Panc1 (cell line): ENCODE measurements at regions not wholly inside any gene's neighbourhood (a gene's known extent, or its start where the extent isn't known, plus 50 kb on each side); places are given as distances from the start of the nearest gene placed in this dataset.

ENCODE experiments used
- ATAC-seq: fragments of 200-7000 bp; cut with Tn5 transposase; 2 replicates; pipeline ENCODE4 v1.9.1; 2020; ENCODE audit warnings: mild to moderate bottlenecking, moderate library complexity
- BruUV-seq: library from RNA; stranded (reverse); fragments of 400-500 nt; replicated peaks from 2 replicates; lab custom pipeline; 2021; lab: Mats Ljungman, UMichigan
- CTCF ChIA-PET: fragments of 300-600 bp; sonication (Branson Sonifier 250); formaldehyde crosslinking; loops from one replicate; lab custom pipeline; 2022; ENCODE audit warnings: antibody characterized with exemption; lab: Charles Lee
- POLR2A ChIA-PET: fragments of 300-600 bp; sonication (Branson Sonifier 250); formaldehyde crosslinking; loops from one replicate; lab custom pipeline; 2022; ENCODE audit warnings: antibody characterized with exemption; lab: Charles Lee
- DNase-seq: peaks from one replicate; pipeline ENCODE4 v3.0.0-alpha.2; 2010; ENCODE audit warnings: low read depth, low spot score
- H3K27ac ChIP-seq: 2 replicates; pipeline ENCODE4 v1.5.1; 2011; ENCODE audit warnings: mild to moderate bottlenecking, low read length, inconsistent platforms
- H3K27me3 ChIP-seq: fragments of 200-500 bp; sonication (Bioruptor generic); 2 replicates; pipeline ENCODE4 v1.6.0; 2014; ENCODE audit warnings: low read length, inconsistent platforms; ENCODE audit not compliant: control insufficient read depth, insufficient read depth
- H3K36me3 ChIP-seq: fragments of 200-500 bp; sonication (Bioruptor generic); 2 replicates; pipeline ENCODE4 v1.5.1; 2014; ENCODE audit warnings: inconsistent platforms, mild to moderate bottlenecking, low read length, moderate library complexity; ENCODE audit not compliant: control insufficient read depth, insufficient read depth
- H3K4me1 ChIP-seq: 2 replicates; pipeline ENCODE4 v1.5.1; 2011; ENCODE audit warnings: inconsistent platforms, mild to moderate bottlenecking, low read length, moderate library complexity; ENCODE audit not compliant: control insufficient read depth, insufficient read depth
- H3K4me3 ChIP-seq, 2 experiments: 2 replicates each; pipeline ENCODE4 v1.5.1; 2011 to 2012; ENCODE audit warnings: low read depth in 2 of 2, low read length in 2 of 2, mild to moderate bottlenecking in 2 of 2, inconsistent platforms in 1 of 2, moderate library complexity in 1 of 2
- H3K9me3 ChIP-seq: fragments of 200-500 bp; sonication (Bioruptor generic); 2 replicates; pipeline ENCODE4 v1.5.1; 2014; ENCODE audit warnings: low read depth, mild to moderate bottlenecking, inconsistent platforms, low read length, moderate library complexity; ENCODE audit not compliant: control insufficient read depth, insufficient read depth
- CTCF ChIP-seq: fragments of 450-650 bp; IDR thresholded peaks from 2 replicates; pipeline ENCODE4 v1.5.1; 2017; ENCODE audit warnings: mild to moderate bottlenecking
- POLR2AphosphoS5 ChIP-seq: IDR thresholded peaks from 2 replicates; pipeline ENCODE4 v1.6.1; 2012; ENCODE audit warnings: mild to moderate bottlenecking, low read depth, low read length, moderate library complexity
- SIN3A ChIP-seq: IDR thresholded peaks from 2 replicates; pipeline ENCODE4 v1.6.1; 2012; ENCODE audit warnings: low read depth, mild to moderate bottlenecking, low read length, moderate library complexity, borderline replicate concordance; ENCODE audit not compliant: insufficient read depth
- TCF7L2 ChIP-seq: IDR thresholded peaks from 2 replicates; pipeline ENCODE4 v1.6.1; 2011; ENCODE audit warnings: mild to moderate bottlenecking, low read depth, low read length, inconsistent platforms
- in situ Hi-C: cut with HindIII; loops from 2 replicates; pipeline ENCODE4 v1.10.0; 2016; ENCODE audit warnings: low sequenced_read_pairs, low pct_unique_long_range_greater_than_20kb
- intact Hi-C: fragments of 100-400 bp; cut with micrococcal nuclease; formaldehyde crosslinking; loops from one replicate; pipeline ENCODE4 v1.10.0; 2022; ENCODE audit not compliant: unreplicated experiment
- TF ChIP-seq, protein P1 (sequence below), 2 experiments: IDR thresholded peaks; 2 replicates each; pipeline ENCODE4 v1.6.1; 2011 to 2012; ENCODE audit warnings: low read depth in 2 of 2, control low read depth in 1 of 2, low read length in 1 of 2, mild to moderate bottlenecking in 1 of 2, moderate library complexity in 1 of 2; ENCODE audit not compliant: insufficient read depth in 1 of 2

DNA sequence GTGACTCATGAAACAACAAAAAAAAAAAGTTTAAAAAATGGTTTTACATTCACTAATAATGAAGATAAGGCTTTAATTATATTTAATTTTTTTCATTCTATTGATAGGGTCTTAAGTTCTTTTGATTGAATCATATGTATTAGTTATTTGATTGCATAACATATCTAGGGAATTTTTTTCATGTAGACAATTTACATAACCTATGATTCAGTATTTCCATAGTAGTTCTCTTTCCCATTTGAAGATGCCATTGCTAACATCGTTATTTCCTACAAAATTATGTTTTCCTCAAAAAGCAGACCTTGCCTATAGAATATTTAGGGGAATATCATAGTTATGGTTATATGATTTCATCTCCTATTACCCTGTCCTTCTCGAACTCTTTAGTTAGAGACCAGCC is 463.4 kb downstream of the TFAP2B start:
- H3K4me3 ChIP-seq, result no peak overlapping the region
- H3K9me3 ChIP-seq, result no peaks in the 10 kb centered on the region
- in situ Hi-C loops (no loop called here), intact Hi-C loops (no loop called here)
- H3K4me1 ChIP-seq, result no peaks in the 10 kb centered on the region
- ChIA-PET CTCF (no interaction called here), POLR2A (no interaction called here)
- no peaks in the 10 kb centered on the region for H3K36me3 ChIP-seq
- DNase-seq (no peak), ATAC-seq (no peak)
- H3K27me3 ChIP-seq, result no peaks in the 10 kb centered on the region
- no peak overlapping the region for H3K27ac ChIP-seq
- TF ChIP-seq TCF7L2, result no peak
- no peak for TF ChIP-seq CTCF
- TF ChIP-seq POLR2AphosphoS5, result no peak
- no peak for TF ChIP-seq SIN3A
- TF ChIP-seq, protein P1, sequence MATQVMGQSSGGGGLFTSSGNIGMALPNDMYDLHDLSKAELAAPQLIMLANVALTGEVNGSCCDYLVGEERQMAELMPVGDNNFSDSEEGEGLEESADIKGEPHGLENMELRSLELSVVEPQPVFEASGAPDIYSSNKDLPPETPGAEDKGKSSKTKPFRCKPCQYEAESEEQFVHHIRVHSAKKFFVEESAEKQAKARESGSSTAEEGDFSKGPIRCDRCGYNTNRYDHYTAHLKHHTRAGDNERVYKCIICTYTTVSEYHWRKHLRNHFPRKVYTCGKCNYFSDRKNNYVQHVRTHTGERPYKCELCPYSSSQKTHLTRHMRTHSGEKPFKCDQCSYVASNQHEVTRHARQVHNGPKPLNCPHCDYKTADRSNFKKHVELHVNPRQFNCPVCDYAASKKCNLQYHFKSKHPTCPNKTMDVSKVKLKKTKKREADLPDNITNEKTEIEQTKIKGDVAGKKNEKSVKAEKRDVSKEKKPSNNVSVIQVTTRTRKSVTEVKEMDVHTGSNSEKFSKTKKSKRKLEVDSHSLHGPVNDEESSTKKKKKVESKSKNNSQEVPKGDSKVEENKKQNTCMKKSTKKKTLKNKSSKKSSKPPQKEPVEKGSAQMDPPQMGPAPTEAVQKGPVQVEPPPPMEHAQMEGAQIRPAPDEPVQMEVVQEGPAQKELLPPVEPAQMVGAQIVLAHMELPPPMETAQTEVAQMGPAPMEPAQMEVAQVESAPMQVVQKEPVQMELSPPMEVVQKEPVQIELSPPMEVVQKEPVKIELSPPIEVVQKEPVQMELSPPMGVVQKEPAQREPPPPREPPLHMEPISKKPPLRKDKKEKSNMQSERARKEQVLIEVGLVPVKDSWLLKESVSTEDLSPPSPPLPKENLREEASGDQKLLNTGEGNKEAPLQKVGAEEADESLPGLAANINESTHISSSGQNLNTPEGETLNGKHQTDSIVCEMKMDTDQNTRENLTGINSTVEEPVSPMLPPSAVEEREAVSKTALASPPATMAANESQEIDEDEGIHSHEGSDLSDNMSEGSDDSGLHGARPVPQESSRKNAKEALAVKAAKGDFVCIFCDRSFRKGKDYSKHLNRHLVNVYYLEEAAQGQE (IDR thresholded peaks at IDR 0.05; ENCODE audit: insufficient read depth in 1 of 2, low read depth in 2 of 2, low read length in 1 of 2), result no peak
- no TSS peak for BruUV-seq

- no peak for TF ChIP-seq TCF7L2
- TF ChIP-seq, protein P1 (IDR thresholded peaks at IDR 0.05; ENCODE audit: insufficient read depth in 1 of 2, low read depth in 2 of 2, low read length in 1 of 2), result no peak
- TF ChIP-seq CTCF, result no peak
- TF ChIP-seq POLR2AphosphoS5, result no peak
- TF ChIP-seq SIN3A, result no peak
- no peak for DNase-seq
- no peak for ATAC-seq
- in situ Hi-C loops (no loop called here), intact Hi-C loops (no loop called here)
- no TSS peak for BruUV-seq
- Histone ChIP-seq H3K9me3 (no peaks in the 10 kb centered on the region), H3K27me3 (no peaks in the 10 kb centered on the region), H3K27ac (no peak overlapping the region), H3K36me3 (no peaks in the 10 kb centered on the region), H3K4me3 (no peak overlapping the region), H3K4me1 (no peaks in the 10 kb centered on the region)
- POLR2A ChIA-PET, result interaction anchor here (0.7 kb wide), 1 partner anchor 287 kb away, joined by 4 read pairs; no protein-coding TSS in a partner anchor
- CTCF ChIA-PET, result no interaction called here
These were observed 465.2 kb downstream of the TFAP2B start for GRCh38 chr6:51283723-51284355.
